ENCODE measurements at regions not wholly inside any gene's neighbourhood (a gene's known extent, or its start where the extent isn't known, plus 50 kb on each side); places are given as distances from the start of the nearest gene placed in this dataset.

GRCh38 chr1:30637183-30637980 lies 86.0 kb downstream of the MATN1 start:
- no peak for TF ChIP-seq POLR2AphosphoS5 (IDR thresholded peaks at IDR 0.05; ENCODE audit: low read depth, low read length)
- TF ChIP-seq, protein P1, sequence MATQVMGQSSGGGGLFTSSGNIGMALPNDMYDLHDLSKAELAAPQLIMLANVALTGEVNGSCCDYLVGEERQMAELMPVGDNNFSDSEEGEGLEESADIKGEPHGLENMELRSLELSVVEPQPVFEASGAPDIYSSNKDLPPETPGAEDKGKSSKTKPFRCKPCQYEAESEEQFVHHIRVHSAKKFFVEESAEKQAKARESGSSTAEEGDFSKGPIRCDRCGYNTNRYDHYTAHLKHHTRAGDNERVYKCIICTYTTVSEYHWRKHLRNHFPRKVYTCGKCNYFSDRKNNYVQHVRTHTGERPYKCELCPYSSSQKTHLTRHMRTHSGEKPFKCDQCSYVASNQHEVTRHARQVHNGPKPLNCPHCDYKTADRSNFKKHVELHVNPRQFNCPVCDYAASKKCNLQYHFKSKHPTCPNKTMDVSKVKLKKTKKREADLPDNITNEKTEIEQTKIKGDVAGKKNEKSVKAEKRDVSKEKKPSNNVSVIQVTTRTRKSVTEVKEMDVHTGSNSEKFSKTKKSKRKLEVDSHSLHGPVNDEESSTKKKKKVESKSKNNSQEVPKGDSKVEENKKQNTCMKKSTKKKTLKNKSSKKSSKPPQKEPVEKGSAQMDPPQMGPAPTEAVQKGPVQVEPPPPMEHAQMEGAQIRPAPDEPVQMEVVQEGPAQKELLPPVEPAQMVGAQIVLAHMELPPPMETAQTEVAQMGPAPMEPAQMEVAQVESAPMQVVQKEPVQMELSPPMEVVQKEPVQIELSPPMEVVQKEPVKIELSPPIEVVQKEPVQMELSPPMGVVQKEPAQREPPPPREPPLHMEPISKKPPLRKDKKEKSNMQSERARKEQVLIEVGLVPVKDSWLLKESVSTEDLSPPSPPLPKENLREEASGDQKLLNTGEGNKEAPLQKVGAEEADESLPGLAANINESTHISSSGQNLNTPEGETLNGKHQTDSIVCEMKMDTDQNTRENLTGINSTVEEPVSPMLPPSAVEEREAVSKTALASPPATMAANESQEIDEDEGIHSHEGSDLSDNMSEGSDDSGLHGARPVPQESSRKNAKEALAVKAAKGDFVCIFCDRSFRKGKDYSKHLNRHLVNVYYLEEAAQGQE (IDR thresholded peaks at IDR 0.05; ENCODE audit: insufficient read depth in 1 of 2, low read depth in 2 of 2, low read length in 2 of 2) = no peak

Data from PFSK-1 (cell line).